ENCODE measurements at regions not wholly inside any gene's neighbourhood (a gene's known extent, or its start where the extent isn't known, plus 50 kb on each side); places are given as distances from the start of the nearest gene placed in this dataset.

GRCh38 chr2:53268086-53268485, 499.5 kb upstream of the CHAC2 start (continued):
- TF ChIP-seq ZNF596 (tag by site-specific recombination; IDR thresholded peaks at IDR 0.05) (no peak), ZNF529 (tag by site-specific recombination; IDR thresholded peaks at IDR 0.05; ENCODE audit: insufficient replicate concordance) (no peak), ZNF274 (IDR thresholded peaks at IDR 0.05; ENCODE audit: low read length) (no peak), ZNF274 (tag by site-specific recombination; IDR thresholded peaks at IDR 0.05; ENCODE audit: borderline replicate concordance) (no peak), ZNF148 (tag by site-specific recombination; IDR thresholded peaks at IDR 0.05; ENCODE audit: borderline replicate concordance) (no peak), ZNF830 (tag by site-specific recombination; IDR thresholded peaks at IDR 0.05; ENCODE audit: low read depth) (no peak), ZNF157 (tag by site-specific recombination; IDR thresholded peaks at IDR 0.05) (no peak), ZNF76 (tag by site-specific recombination; IDR thresholded peaks at IDR 0.05; ENCODE audit: borderline replicate concordance, low read depth) (no peak)

- no peak overlapping the region for H3K27ac ChIP-seq (ENCODE audit: extremely low read depth, low read depth, low read length)
- ChIA-PET POLR2A (no interaction called here), CTCF (no interaction called here)
- no peaks in the 10 kb centered on the region for H3K36me3 ChIP-seq (ENCODE audit: control insufficient read depth in 2 of 2, insufficient read depth in 1 of 2, low read length in 2 of 2)
- H3K4me1 ChIP-seq (ENCODE audit: control insufficient read depth, insufficient read depth, low read length): no peaks in the 10 kb centered on the region
- no peaks in the 10 kb centered on the region for H3K9me3 ChIP-seq (ENCODE audit: control insufficient read depth, insufficient read depth, low read depth, low read length)
- no peak overlapping the region for H3K4me3 ChIP-seq (ENCODE audit: low read depth, low read length)
- TF ChIP-seq YY1 (tag by site-specific recombination; IDR thresholded peaks at IDR 0.05) (no peak), PRDM6 (tag by site-specific recombination; IDR thresholded peaks at IDR 0.05) (no peak), ZNF555 (tag by site-specific recombination; conservative IDR thresholded peaks at IDR 0.05) (no peak), GLI2 (tag by site-specific recombination; IDR thresholded peaks at IDR 0.05; ENCODE audit: borderline replicate concordance, low read depth) (no peak), ZSCAN16 (tag by site-specific recombination; IDR thresholded peaks at IDR 0.05) (no peak), ZNF169 (tag by site-specific recombination; IDR thresholded peaks at IDR 0.05) (no peak), ZNF311 (tag by site-specific recombination; IDR thresholded peaks at IDR 0.05; ENCODE audit: borderline replicate concordance) (no peak), ZNF223 (tag by site-specific recombination; IDR thresholded peaks at IDR 0.05) (no peak), RBAK (tag by site-specific recombination; IDR thresholded peaks at IDR 0.05) (no peak), ZNF623 (tag by site-specific recombination; IDR thresholded peaks at IDR 0.05) (no peak), ZNF544 (tag by site-specific recombination; IDR thresholded peaks at IDR 0.05) (no peak), ZNF157 (tag by site-specific recombination; IDR thresholded peaks at IDR 0.05) (no peak), BCL11A (tag by site-specific recombination; IDR thresholded peaks at IDR 0.05; ENCODE audit: low read depth) (no peak), ZNF530 (tag by site-specific recombination; IDR thresholded peaks at IDR 0.05; ENCODE audit: low read depth) (no peak), ZNF660 (tag by site-specific recombination; IDR thresholded peaks at IDR 0.05) (no peak), OSR2 (tag by site-specific recombination; IDR thresholded peaks at IDR 0.05) (no peak), TRIM28 (IDR thresholded peaks at IDR 0.05; ENCODE audit: borderline replicate concordance, low read length) (no peak), ZBTB8A (tag by site-specific recombination; IDR thresholded peaks at IDR 0.05) (no peak), ZNF19 (tag by site-specific recombination; IDR thresholded peaks at IDR 0.05; ENCODE audit: low read depth) (no peak), ZNF621 (tag by site-specific recombination; IDR thresholded peaks at IDR 0.05) (no peak)
Observed at GRCh38 chr2:53265544-53266299, 501.9 kb upstream of the CHAC2 start.
